Esophagus squamous epithelium (tissue), 5 donors: ENCODE measurements at regions not wholly inside any gene's neighbourhood (a gene's known extent, or its start where the extent isn't known, plus 50 kb on each side); places are given as distances from the start of the nearest gene placed in this dataset.

Source experiments
- DNase-seq: peaks from one replicate; lab custom pipeline; 2025; lab: John Stamatoyannopoulos, UW
- H3K27ac ChIP-seq, 4 donors: fragments of 200-600 bp; sonication (generic); one replicate each; pipeline ENCODE4 v1.5.1; 2016 to 2019; ENCODE audit warnings: mild to moderate bottlenecking in 1 of 4
- H3K27me3 ChIP-seq, 4 donors: fragments of 200-600 bp; sonication (generic); 1 replicate in 3 of 4; 2 replicates in 1 of 4; pipeline versions ENCODE4 v1.5.1 to v1.6.0; 2017 to 2021; ENCODE audit warnings: antibody characterized with exemption in 1 of 4
- H3K36me3 ChIP-seq, 3 donors: fragments of 200-600 bp; sonication (generic); one replicate each; pipeline ENCODE4 v1.5.1; 2016 to 2019
- H3K4me1 ChIP-seq, 3 donors: fragments of 200-600 bp; sonication (generic); one replicate each; pipeline ENCODE4 v1.5.1; 2017 to 2019
- H3K4me3 ChIP-seq, 4 donors: fragments of 200-600 bp; sonication (generic); 1 replicate in 3 of 4; 2 replicates in 1 of 4; pipeline ENCODE4 v1.5.1; 2016 to 2019; ENCODE audit warnings: mild to moderate bottlenecking in 2 of 4, moderate library complexity in 1 of 4
- H3K9me3 ChIP-seq, 3 donors: fragments of 200-600 bp; sonication (generic); one replicate each; pipeline ENCODE4 v1.5.1; 2016 to 2019
- POLR2A ChIP-seq, 4 donors: fragments of 450-650 bp; IDR thresholded peaks; one replicate each; pipeline ENCODE4 v1.6.1; 2017; ENCODE audit warnings: antibody characterized with exemption in 4 of 4, mild to moderate bottlenecking in 4 of 4, moderate library complexity in 3 of 4
- WGBS, 2 donors: methylation state at CpG; one replicate each; pipeline ENCODE4 v1.1.5; 2018; 5-methylcytosine and 5-hydroxymethylcytosine counted together
- intact Hi-C: fragments of 100-400 bp; cut with DNase I; formaldehyde crosslinking; loops from one replicate; pipeline ENCODE4 v1.15.0; 2022
- TF ChIP-seq, protein P1 (sequence below), 6 experiments: fragments of 450-650 bp in 4 of 6; fragments of 200-600 bp in 2 of 6; sonication (generic) in 2 of 6; IDR thresholded peaks; one replicate each; pipeline ENCODE4 v1.5.1; 2016 to 2019; ENCODE audit warnings: antibody characterized with exemption in 6 of 6, mild to moderate bottlenecking in 4 of 6, moderate library complexity in 4 of 6
- donor health status: DM: yes; HTN: yes; CAD: no.

DNA sequence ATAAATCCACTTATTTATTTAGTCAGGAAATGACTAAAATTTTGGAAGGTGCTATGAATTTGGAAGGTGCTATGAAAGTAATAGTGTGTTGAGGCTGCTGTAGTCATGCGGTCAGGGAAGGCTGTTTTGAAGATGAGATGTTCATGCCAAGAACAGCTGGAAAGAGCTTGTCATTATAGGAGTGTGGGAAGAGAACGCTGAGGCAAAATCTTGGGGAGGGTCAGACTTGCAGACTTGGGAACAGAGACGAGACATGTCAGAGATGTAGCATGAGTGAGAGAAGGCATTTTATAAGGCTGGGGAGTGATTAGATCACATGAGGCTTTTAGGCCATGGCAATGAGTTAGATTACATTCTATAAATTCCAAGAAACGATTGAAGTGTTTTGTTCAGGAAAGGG is 124.0 kb upstream of the B3GAT2 start:
- H3K4me3 ChIP-seq: no peak overlapping the region
- H3K4me1 ChIP-seq: peaks cover 0 to 13% (median 0%) of the 10 kb centered on the region in 3 donors
- no peak overlapping the region for H3K27ac ChIP-seq
- TF ChIP-seq POLR2A (IDR thresholded peaks at IDR 0.05): no peak
- TF ChIP-seq, protein P1, sequence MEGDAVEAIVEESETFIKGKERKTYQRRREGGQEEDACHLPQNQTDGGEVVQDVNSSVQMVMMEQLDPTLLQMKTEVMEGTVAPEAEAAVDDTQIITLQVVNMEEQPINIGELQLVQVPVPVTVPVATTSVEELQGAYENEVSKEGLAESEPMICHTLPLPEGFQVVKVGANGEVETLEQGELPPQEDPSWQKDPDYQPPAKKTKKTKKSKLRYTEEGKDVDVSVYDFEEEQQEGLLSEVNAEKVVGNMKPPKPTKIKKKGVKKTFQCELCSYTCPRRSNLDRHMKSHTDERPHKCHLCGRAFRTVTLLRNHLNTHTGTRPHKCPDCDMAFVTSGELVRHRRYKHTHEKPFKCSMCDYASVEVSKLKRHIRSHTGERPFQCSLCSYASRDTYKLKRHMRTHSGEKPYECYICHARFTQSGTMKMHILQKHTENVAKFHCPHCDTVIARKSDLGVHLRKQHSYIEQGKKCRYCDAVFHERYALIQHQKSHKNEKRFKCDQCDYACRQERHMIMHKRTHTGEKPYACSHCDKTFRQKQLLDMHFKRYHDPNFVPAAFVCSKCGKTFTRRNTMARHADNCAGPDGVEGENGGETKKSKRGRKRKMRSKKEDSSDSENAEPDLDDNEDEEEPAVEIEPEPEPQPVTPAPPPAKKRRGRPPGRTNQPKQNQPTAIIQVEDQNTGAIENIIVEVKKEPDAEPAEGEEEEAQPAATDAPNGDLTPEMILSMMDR (IDR thresholded peaks at IDR 0.05): no peak
- H3K9me3 ChIP-seq: peaks cover 0 to 11% (median 0%) of the 10 kb centered on the region in 3 donors
- no peak for DNase-seq
- 64% methylated on average over 4 of the region's 4 CpGs for WGBS, 2 donors
- H3K27me3 ChIP-seq: peaks cover 0 to 4% (median 0%) of the 10 kb centered on the region in 4 donors
- intact Hi-C loops: no loop called here
- H3K36me3 ChIP-seq: no peaks in the 10 kb centered on the region

DNA sequence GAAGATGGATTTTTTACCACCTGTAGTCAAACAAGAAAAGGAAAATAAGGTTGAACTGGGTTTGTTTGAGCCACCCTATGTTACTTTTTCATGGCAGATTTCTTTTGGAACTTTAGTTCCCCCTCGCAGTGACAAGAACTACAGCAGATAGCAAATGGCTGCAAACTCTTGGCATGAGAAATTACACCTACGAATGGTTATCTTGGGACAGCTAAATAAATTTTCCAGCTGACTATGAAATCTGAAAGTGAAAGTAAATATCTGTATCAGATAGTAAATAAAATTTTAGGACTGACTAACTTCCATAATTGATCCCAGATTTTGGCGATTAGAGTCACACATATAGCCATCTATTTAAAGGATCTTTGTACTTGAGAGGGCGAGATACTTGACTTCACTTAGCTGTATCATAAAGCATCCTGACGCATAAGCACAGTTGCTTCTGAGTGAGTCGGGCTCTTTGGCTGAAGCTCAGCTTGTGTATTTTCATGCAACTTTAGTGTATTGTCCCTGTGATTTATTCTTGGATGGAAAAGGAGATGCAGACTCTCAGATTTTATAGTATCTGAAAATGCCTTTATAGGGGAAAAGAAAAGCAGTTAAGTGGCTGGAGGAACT is 125.3 kb upstream of the B3GAT2 start:
- DNase-seq: no peak
- H3K36me3 ChIP-seq: no peaks in the 10 kb centered on the region
- TF ChIP-seq POLR2A (IDR thresholded peaks at IDR 0.05): no peak
- TF ChIP-seq, protein P1 (IDR thresholded peaks at IDR 0.05): no peak
- peak overlapping the region in 2 of 4 donors; percentile 4 to 51 for H3K4me3 ChIP-seq
- H3K27ac ChIP-seq: no peak overlapping the region
- no peaks in the 10 kb centered on the region for H3K27me3 ChIP-seq
- H3K9me3 ChIP-seq: peaks cover 0 to 10% (median 0%) of the 10 kb centered on the region in 3 donors
- H3K4me1 ChIP-seq: peaks cover 0 to 13% (median 0%) of the 10 kb centered on the region in 3 donors
- 26 to 38% methylated on average over 6 of the region's 6 CpGs for WGBS, 2 donors
- intact Hi-C loops: no loop called here

DNA sequence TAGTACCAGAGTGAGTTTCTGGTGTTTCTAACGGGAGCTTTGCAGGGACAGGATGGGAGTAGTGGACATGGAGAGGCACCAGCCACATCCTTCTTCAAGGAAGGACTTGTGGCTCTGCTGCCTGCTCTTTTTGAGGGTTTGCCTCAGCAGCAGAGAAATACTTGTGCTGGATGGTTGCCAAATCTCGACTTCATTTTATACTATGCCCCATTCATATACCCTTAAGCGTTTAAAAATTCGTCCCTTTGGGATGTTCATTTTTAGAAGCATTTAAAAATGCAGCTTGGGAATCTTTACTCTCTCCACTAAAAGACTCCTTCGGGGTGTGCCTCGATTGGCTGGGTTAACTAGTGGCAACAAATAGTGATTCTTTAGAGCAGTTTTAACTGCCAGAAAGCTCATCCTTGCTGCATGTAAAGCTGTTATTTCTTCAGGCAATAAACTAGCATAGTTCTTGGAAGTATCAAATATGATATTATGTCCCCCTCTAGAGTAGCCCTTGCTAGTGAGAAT is 126.5 kb upstream of the B3GAT2 start:
- Histone ChIP-seq H3K27me3 (no peaks in the 10 kb centered on the region), H3K36me3 (no peaks in the 10 kb centered on the region), H3K4me1 (peaks cover 0 to 13% (median 0%) of the 10 kb centered on the region in 3 donors), H3K9me3 (no peaks in the 10 kb centered on the region), H3K4me3 (no peak overlapping the region), H3K27ac (no peak overlapping the region)
- no peak for DNase-seq
- intact Hi-C loops: no loop called here
- TF ChIP-seq, protein P1 (IDR thresholded peaks at IDR 0.05): no peak
- no peak for TF ChIP-seq POLR2A (IDR thresholded peaks at IDR 0.05)
- WGBS, 2 donors: 60 to 69% methylated on average over 6 of the region's 6 CpGs

DNA sequence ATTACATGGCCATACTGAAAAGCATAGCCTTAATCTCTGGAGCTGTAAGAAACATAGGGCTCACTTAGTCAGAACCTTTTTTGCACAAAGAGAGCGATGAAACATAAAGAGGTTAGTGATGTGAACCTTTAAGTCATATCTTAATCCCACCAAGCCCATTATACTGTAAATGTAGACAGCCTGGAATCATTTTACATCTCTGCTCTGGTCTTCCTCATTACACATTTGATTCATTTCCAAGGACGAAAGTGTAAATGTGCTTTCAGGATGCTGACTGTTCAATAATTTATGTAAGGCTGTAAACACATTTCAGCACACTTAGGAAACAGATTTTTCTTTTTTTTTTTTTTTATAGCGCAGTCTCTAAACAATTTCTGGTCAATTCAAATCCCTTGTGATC is 131.3 kb upstream of the B3GAT2 start:
- intact Hi-C loops: no loop called here
- TF ChIP-seq POLR2A (IDR thresholded peaks at IDR 0.05): no peak
- TF ChIP-seq, protein P1 (IDR thresholded peaks at IDR 0.05): no peak
- no peaks in the 10 kb centered on the region for H3K36me3 ChIP-seq
- H3K27me3 ChIP-seq: no peaks in the 10 kb centered on the region
- no peak overlapping the region for H3K4me3 ChIP-seq
- DNase-seq: no peak
- 72 to 79% methylated on average over 3 of the region's 3 CpGs for WGBS, 2 donors
- no peak overlapping the region for H3K27ac ChIP-seq
- no peaks in the 10 kb centered on the region for H3K4me1 ChIP-seq
- no peaks in the 10 kb centered on the region for H3K9me3 ChIP-seq

DNA sequence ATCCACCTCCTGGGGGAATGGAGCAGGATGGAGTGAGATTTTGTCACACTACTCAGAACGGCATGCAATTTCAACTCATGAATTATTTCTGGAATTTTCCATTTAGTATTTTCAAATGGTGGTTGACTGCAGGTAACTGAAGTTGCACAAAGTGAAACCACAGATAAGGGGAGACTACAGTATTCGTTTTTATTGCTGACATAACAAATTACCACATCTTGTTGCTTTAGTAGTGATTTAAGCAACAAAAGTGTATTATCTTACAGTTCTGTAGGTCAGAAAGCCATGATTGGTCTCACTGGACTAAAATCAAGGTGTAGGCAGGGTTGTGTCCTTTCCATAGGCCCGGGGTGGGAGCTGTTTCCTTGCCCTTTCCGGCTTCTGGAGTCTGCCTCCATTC is 133.4 kb upstream of the B3GAT2 start:
- no peak for TF ChIP-seq POLR2A (IDR thresholded peaks at IDR 0.05)
- TF ChIP-seq, protein P1 (IDR thresholded peaks at IDR 0.05): no peak
- Histone ChIP-seq H3K4me1 (no peaks in the 10 kb centered on the region), H3K4me3 (no peak overlapping the region), H3K27ac (no peak overlapping the region), H3K36me3 (no peaks in the 10 kb centered on the region), H3K27me3 (no peaks in the 10 kb centered on the region), H3K9me3 (no peaks in the 10 kb centered on the region)
- 78 to 81% methylated on average over 4 of the region's 4 CpGs for WGBS, 2 donors
- intact Hi-C loops: no loop called here
- DNase-seq: no peak
